Thyroid gland (tissue), 4 donors: ENCODE measurements at regions not wholly inside any gene's neighbourhood (a gene's known extent, or its start where the extent isn't known, plus 50 kb on each side); places are given as distances from the start of the nearest gene placed in this dataset.

Experiments
- CTCF ChIP-seq, 6 experiments: fragments of 200-600 bp in 3 of 6; fragments of 450-650 bp in 3 of 6; sonication (generic) in 3 of 6; IDR thresholded peaks; one replicate each; pipeline ENCODE4 v1.5.1; 2016 to 2019; ENCODE audit warnings: antibody characterized with exemption in 6 of 6, mild to moderate bottlenecking in 2 of 6, inconsistent platforms in 1 of 6, moderate library complexity in 1 of 6
- POLR2A ChIP-seq, 2 donors: fragments of 450-650 bp; IDR thresholded peaks; one replicate each; pipeline ENCODE4 v1.6.1; 2017; ENCODE audit warnings: antibody characterized with exemption in 2 of 2, mild to moderate bottlenecking in 2 of 2, moderate library complexity in 1 of 2

- TF ChIP-seq CTCF (IDR thresholded peaks at IDR 0.05) (no peak), POLR2A (IDR thresholded peaks at IDR 0.05) (no peak)
Observed at GRCh38 chr2:210922419-210922818, 366.0 kb downstream of the CPS1 start.
